T follicular helper cell (primary cell): ENCODE measurements at regions not wholly inside any gene's neighbourhood (a gene's known extent, or its start where the extent isn't known, plus 50 kb on each side); places are given as distances from the start of the nearest gene placed in this dataset.
"Not testable (repeated sequence)": the region's sequence is repeated elsewhere in the genome, so short reads cannot be mapped to it uniquely, and the experiment has no call there.

ENCODE experiments used
- DNase-seq: peaks from one replicate; pipeline ENCODE4 v3.0.0-alpha.2; 2020; ENCODE audit warnings: low read depth

DNA sequence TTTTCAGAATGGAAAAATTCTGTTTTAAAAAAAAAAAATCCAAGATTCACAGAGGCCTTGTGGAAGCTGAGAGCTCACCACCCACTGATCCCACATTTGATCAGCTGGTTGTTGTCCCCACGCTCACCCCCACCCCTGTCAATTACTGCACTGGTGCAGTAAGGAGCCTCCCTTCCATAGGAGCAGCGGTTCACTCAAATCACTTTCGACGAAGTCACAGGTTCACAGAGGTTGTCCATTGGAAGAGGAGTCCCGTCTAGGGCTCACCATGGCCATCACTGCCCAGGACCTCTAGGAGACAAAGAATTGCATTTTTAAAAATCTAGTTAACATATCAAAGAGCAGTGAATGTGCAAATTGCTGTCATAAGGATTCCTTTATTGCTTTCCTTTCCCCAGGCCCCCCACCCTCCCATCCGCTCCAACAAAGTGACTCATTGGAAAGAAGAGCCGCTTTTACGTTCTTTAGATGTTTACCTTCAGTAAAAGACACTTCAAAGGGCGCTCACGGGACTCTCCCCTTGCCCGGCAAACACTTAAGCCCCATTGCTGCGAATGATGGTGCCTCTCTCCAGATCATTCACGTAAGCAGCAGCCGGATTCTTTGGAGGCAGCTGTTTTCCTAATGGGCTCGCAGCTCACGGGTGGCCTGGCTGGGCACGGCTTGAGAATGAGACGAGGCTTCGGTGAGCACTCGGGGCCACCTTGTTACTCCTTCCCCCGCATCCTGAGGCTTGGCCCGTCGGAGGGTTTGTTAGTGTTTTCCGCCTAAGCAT is 165.5 kb upstream of the SALL3 start:
- DNase-seq = no peak

DNA sequence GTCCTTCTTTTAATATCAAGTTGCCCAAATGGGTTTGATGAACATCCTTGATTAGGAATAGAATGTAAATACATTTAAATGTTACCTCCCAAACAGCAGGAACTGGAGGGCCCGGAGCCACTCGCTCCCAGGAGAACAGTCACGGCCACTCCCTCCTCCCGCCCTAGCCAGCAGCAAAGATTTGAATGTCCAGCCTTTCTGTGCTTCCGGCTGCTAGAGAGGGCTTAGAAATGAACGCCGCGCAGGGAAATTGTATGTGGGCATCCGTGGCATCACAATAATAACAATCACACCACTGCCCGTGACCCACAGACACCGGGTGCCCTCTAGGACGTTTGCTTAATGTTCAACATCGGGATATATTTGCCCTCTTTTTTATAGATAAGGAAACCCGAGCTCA is 164.9 kb upstream of the SALL3 start:
- no peak for DNase-seq

DNA sequence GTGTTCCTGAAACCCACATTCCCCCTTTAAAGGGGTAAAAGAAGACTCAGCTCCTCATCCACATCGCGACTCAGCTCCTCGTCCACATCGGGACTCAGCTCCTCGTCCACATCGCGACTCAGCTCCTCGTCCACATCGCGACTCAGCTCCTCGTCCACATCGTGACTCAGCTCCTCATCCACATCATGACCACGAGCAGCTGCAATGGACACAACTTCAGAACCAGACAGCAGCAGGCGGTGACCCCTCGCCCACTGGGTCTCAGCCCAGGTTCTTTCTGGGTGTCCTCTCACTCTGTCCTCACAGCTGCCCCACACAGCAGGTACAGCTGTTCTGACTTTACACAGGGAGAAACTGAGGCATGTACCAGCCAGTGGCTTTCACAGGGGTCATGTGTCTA is 163.5 kb upstream of the SALL3 start:
- no peak for DNase-seq

DNA sequence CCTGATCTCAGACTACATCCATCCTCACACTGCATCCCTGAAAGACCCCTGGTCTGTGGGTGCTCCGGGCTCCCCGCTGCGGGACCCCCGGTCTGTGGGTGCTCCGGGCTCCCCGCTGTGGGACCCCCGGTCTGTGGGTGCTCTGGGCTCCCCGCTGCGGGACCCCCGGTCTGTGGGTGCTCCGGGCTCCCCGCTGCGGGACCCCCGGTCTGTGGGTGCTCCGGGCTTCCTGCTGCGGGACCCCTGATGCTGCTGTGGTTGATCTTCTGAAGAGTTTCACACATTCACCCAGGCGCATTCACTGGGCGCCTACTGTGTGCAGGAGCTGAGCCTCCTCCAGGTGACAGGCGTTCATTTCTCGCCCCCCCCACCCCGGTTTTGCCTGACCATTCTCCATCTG is 162.7 kb upstream of the SALL3 start:
- DNase-seq = no peak

DNA sequence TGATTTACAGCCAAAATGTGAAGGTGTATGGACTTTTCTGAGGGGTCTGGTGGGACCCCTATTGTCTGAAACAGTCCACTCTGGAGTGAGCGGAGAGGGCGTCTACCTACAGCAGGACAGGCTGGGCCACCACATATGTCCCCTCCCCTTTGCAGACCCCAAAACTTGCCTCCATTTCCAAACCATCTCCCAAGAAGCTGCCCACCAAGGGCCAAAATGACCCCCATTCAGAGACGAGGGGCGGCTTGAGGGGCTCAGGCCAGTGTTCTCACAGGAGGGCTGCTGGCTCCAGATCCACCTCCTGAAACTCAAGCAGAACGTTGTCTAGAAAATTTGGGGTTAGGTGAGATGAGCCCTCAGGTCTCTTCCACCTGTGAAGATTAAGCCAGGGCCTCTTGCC is 161.1 kb upstream of the SALL3 start:
- DNase-seq = no peak

DNA sequence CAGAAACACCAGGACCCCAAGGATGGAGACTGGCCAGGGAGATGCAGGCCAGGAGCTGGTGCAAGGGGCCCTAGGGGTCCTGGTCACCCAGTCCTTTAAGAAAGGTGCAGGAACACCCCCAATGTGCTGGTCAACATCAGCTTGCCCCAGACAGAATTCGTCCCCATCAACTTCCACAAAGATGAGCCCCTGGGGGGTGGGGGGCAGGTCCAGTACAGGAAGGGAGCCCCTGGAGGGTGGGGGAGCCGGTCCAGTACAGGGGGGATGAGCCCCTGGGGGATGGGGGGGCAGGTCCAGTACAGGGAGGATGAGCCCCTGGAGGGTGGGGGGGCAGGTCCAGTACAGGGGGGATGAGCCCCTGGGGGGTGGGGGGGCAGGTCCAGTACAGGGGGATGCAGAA is 160.7 kb upstream of the SALL3 start:
- DNase-seq = no peak

DNA sequence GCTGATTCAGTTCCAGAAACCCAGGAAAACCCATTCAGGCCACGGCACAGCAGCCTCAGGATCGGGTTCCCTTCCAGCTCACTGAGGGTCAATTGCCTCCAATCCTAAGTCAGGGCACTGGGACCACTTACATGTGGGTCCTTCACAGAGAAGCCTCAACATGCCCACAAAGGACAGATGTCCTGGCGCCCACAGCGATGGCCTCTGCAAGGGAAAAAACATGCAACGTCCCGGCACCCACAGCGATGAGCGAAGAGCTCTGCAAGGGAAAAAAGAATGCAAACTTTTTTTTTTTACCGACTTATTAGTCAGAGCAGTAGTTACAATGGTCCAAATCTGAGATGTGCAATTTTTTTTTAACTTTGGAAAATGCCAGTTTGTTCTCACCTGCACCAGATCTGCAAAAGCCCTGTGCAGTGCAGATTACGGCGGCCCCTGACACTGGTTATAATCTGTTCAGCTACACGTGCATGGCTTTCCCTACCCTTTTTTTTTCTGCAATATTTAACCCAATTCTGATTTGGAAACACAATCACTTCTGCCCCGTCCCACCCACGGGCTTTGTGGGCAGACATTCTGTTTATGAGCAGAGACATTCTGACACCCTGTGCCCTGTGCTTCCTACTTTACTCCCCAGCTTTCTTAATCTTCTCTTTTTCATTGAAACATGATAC is 159.3 kb upstream of the SALL3 start:
- DNase-seq = no peak

DNA sequence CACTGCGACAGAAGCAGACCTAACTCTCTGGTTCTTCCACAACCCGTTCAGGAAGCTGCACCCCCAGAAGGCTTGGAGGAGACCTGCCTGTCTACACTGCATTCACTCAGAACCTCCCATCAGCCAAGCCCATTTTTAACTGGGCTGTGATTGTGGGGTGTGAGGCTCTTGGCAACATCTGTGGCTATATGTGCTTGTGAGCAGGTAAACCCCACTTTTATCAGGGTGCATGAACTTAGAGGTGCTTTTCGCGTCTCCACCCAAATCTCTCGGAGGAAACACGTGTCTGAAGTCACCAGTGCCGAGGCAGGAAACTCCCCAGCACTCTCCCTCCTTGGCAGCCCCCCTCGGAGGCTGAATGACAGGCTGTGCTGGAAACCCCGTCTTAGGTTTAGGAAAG is 158.2 kb upstream of the SALL3 start:
- DNase-seq = no peak

DNA sequence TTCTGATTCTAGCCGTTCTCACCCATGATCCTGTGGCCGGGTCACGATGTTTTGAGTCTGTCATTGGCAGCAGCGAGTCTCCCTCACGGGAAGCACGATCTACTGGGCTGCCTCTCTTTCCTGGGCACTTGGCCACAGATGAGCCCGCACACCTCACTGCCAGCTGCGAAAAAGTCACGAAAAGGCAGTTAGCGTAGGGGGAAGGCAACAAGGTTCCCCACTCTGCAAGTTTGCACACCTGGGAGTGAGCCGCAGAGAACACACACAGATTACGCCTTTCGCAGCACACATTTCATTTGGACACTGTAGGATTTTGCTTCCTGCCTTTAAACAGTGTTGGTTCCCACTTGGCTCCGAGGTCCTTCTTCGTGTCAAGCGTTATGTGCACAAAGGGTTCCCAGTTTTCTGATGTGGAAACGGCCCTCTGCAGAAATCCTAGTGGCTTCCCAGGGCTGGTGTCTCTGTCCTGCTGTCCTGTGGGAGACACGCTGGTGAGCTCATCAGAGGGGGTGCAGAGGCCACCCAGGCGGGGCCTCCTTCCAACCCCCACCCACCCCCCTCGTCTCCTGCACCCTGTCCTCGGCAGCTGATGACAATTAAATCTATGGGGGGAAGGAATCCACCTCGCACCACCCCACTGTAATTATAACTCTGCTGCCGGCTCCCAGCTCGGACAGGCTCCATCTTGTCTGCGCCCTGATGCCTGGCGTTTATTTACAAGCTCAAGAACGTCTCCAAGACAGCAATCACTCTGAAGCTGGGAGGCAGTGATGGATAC is 157.3 kb upstream of the SALL3 start:
- no peak for DNase-seq

DNA sequence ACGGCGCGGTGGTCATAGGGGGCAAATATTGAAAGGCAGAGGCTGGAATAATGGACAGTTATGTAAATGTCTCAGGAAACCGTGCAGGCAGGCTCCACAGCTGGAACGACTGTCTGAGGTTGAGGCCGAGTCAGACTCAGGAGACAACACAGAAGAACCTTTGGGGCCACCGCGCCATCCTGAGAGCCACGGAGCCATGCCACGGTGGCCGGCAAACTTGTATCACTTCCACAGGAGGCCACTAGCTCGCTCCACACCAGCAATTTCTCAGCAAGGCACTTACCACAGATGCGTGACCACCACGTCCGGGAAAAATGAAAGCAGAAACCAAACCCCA is 156.7 kb upstream of the SALL3 start:
- no peak for DNase-seq

DNA sequence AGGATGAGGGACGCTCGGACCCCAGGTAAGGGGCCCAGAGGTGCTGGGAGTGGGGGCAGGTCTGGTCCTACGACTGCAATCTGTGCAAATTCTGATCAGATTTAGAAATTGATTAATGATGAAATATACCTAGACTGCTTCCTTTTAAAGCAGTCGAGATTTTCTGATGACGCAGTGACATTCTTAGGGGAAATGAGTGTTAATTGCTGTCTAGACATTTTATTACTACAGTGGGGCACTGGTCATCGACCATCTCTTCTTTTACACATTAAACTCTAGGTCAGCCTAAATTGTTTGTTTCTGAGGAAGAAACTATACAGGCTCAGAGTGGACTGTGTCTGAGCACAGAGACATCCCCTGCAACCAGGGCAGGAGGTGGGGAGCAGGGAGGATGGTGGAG is 154.4 kb upstream of the SALL3 start:
- DNase-seq = no peak

DNA sequence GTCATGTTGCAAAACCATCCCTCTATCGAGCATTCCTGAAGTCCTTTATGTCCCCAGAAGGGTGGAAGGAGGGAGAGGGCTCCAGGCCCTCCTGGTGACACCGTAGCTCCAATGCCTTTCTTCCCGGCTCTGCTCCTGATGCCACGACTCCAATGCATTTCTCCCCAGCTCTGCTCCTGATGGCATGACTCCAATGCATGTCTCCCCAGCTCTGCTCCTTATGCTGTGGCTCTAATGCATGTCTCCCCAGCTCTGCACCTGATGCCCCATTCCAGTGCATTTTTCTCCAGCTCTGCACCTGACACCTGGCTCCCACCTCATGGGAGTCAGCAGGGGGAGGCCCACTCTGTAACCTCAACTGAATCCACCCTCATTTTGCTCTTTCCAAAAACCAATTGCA is 153.0 kb upstream of the SALL3 start:
- DNase-seq = no peak

DNA sequence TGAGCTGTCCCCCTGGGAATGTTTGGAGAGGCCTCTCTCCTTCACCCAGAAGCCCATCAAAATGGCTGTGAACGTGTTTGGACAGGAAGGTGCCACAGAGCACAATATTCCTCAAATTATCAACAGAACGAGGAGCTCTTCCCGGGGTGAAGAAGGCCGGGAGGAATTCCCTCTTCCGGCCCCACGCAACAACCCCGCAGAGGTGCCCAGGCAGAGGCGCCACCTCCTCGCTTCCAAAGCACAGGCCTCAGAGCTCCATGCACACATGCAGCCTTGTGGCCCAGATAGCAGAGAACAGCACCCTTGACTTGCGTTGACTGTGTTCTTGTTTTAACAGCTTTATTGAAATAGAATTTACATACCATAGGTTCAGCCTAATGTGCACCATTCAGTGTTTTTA is 152.5 kb upstream of the SALL3 start:
- no peak for DNase-seq

DNA sequence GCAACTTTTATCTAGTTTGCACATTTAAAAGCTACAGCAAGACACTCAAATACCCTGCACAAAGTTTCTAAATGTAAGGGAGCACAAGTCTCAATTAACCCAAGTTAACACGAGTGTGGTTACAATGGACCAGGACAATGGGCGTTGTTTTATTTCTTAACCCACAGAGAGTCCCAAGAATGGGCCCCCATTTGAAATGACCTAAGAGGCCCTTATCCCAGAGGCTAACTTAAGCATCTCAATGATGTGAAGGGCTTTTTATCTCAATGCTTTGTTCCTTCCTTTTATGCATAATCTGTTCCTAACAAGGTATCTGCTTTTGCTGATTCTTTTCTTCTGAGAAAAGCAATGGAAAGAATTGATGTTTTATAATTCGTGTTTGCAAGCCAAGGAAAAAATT is 151.5 kb upstream of the SALL3 start:
- DNase-seq = no peak

DNA sequence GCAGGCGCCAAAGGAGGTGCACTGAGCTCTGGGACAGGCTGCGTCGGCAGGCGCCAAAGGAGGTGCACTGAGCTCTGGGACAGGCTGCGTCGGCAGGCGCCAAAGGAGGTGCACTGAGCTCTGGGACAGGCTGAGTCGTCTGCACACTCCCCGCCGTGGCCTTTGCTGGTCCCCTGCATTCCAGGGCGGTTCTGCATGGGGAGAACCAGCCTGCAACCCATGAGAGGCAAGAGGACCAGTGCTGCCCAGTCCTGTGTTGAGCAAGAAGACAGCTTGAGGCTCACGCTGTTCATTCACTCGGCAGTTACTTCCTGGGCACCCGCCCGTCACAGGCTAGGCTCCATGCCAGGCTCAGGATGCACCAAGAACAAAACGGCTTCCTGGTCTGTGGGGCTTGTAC is 150.6 kb upstream of the SALL3 start:
- not testable (repeated sequence) for DNase-seq

DNA sequence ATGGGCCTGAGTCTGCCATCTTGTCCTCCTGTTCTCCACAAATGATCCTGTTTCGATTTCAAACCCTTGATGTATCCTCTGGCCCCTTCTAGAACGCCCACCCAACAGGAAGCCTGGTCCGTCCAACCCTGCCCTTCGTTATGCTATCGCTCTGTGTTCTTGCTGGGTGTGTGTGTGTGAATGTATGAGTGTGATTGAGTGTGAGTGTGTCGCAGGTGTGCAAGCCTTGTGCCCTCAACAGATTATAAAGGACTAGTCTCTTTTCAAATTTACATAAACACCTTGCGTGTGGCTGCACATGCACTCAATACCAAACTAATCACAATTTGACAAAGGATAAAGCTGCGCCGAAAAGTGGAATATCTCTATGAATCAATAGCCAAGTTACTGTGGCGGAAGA is 149.5 kb upstream of the SALL3 start:
- DNase-seq = no peak

DNA sequence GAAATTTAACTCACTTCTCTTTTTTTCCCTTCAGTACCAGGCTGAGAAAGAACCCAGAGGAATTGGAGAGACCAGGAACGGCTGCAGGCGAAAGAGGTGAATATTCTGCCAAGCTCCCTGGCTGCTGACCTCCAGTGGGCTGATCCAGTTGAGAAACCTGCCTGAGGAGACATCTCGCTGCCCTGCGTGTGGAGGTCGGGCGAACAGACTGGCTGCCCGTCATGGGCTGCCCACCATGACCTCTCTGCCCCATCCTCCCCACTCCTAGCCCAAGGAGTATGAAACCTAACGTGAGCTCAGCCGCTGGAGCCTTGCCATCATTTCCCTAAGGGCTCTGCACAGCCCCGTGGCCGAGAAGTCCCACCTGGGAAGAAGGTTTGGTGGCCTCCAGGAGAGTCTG is 148.8 kb upstream of the SALL3 start:
- DNase-seq = no peak

DNA sequence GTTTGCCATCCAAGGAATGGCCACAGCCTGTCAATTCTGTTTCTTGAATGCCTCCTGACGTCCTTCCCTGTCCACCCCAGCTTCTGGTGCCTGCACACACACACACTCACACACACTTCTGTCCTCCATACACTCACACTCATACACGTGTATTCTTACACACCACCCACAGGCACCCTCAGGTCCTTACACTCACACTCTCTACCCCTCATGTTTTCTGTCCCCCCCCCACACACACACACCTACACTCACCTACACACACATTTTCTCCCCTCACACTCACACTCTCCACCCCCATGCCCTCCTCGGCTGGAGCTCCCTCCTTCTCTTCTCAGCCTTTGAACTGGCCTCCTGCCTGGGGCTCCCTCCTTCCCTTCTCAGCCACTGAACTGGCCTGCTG is 148.0 kb upstream of the SALL3 start:
- no peak for DNase-seq

DNA sequence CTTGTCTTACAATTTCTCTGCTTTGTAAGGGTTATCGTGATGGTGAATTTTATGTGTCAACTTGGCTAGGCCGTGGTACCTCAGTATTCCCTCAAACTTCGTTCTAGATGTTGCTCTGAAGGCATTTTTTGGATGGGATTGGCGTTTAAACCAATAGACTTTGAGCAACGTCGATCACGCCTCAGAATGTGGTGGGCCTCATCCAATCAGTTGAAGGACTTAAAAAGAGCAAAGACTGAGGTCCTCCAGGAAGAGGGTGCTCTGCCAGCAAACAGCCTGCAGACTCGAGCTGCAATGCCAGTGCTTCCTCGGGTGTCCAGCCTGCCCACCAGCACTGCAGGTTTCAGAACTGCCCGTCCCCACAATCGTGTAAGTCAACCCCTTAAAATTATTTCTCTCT is 145.8 kb upstream of the SALL3 start:
- no peak for DNase-seq

DNA sequence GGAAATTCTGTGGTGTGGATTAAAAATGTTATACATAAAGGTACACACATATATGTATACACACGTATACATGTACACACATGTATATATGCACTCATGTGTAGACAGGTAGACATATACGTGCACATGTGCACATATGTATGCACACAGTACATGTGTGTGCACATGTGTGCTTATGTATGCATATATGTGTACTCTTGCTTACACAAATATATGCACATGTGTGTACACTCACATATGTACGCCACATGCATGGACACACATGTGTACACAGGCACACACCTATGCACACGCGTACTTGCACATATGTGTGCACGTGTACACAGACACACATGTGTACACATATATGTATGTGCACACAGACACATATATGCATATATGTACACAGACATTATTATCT is 142.8 kb upstream of the SALL3 start:
- no peak for DNase-seq

DNA sequence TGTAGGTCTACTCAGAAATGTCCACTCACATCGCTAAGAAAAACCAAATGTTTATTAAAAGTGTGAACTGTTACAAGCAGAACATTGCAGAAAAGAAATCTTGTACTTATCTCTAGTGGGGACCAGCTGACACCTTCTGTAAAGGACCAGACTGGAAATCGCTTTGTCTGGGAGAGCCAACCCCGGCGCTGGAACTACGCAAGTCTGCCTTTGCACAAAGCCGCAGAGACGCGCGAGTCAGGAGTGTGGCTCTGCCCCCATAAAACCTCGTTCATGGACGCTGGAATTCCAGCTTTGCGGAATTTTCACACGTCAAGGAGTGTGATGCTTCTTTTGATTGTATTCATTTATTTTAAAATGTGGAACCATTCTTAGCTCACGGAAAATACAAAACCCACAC is 141.9 kb upstream of the SALL3 start:
- DNase-seq = no peak

DNA sequence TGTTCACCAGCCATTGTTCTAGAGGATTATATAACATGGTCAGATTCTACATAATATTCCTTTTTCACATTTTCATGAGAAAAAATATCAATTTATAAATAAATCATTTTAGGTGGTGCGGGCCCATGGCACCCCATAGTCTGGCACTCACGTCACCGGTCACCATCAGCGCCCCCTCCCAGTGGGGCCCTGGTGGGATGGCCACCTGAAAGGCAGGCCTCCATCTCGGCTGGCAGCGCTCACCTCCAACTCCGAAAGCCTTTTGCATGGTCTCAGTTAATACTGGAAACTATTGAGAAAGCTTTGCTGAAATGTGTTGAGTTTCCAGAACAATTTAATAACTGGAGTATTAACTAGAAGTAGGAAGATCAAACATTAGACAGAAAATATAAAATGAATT is 141.4 kb upstream of the SALL3 start:
- no peak for DNase-seq

DNA sequence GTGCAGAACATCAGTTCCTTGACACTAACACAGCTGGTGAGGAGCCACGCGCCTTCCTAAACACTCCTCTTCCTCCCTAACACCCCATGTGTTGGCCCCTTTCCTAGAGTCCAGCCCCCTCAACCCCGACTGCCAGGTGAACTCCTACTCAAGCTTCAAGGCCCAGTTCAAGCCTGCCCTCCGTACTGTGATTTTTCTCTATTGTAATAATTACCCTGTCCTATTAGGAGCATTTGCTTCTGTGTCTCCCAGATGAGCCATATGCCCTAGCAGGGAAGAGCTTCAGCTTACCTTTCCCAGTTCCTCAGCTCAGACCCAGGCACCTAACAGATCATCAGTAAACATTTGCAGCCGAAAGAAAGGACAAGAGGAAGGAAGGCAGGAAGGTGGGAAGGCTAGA is 130.6 kb upstream of the SALL3 start:
- DNase-seq = no peak
